ENCODE measurements at regions not wholly inside any gene's neighbourhood (a gene's known extent, or its start where the extent isn't known, plus 50 kb on each side); places are given as distances from the start of the nearest gene placed in this dataset.

DNA sequence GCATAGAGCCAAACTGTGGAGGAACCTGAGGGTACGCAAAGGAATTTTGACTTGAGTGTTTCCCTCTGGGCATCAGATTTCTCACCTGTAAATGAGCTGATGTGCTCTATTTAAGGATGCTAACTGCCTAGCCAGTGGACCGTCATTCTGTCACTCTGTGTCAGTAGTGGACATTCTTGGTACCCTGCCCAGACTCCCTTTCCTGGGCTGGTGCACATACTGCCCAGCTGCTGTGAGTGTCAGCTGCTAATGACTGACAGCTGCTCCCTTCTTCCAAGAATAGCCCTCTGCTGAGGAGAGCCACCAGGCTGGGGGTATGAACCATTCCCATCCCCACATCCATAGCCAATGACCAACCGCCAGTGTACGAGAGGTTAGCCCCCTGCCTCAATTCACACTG lies 193.1 kb upstream of the DAB1 start:
- no peak for TF ChIP-seq CTCF (IDR thresholded peaks at IDR 0.05; ENCODE audit: insufficient read depth, low read depth, low read length, missing control alignments)

GRCh38 chr1:57615956-57616355 lies 192.1 kb upstream of the DAB1 start:
- no peak overlapping the region for H3K4me3 ChIP-seq (ENCODE audit: low read depth, low read length)
- no peak for DNase-seq (ENCODE audit: low read depth)
- TF ChIP-seq CTCF (IDR thresholded peaks at IDR 0.05; ENCODE audit: insufficient read depth, low read depth, low read length, missing control alignments) = no peak

More for the DNA sequence above, 193.1 kb upstream of the DAB1 start:
- no peak for DNase-seq (ENCODE audit: low read depth)
- no peak overlapping the region for H3K4me3 ChIP-seq (ENCODE audit: low read depth, low read length)

- TF ChIP-seq CTCF (IDR thresholded peaks at IDR 0.05; ENCODE audit: insufficient read depth, low read depth, low read length, missing control alignments) = no peak
- no peak for DNase-seq (ENCODE audit: low read depth)
- no peak overlapping the region for H3K4me3 ChIP-seq (ENCODE audit: low read depth, low read length)
These were observed 189.0 kb upstream of the DAB1 start for GRCh38 chr1:57612833-57613232.

DNA sequence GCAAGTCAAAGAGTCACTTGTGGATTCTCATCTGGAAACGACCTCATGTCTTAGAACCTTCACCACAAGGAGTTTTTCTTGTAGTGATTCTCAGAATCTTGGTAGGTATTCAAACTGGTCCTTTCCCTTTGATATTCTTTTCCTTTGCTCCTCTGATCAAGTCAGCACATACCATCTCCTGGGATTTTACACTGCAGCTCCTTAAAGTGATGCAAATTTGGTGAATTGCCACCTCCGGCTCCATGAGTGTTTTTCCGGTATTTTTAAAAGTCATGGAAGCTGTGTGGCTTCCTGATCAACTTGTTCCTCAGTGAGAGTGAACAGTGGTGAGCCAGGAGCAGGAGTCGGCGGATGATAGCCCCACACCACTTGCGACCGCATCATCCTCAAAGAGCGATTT lies 182.1 kb upstream of the DAB1 start:
- no peak overlapping the region for H3K4me3 ChIP-seq (ENCODE audit: low read depth, low read length)
- no peak for DNase-seq (ENCODE audit: low read depth)
- no peak for TF ChIP-seq CTCF (IDR thresholded peaks at IDR 0.05; ENCODE audit: insufficient read depth, low read depth, low read length, missing control alignments)

GRCh38 chr1:57603696-57604095 lies 179.8 kb upstream of the DAB1 start:
- TF ChIP-seq CTCF (IDR thresholded peaks at IDR 0.05; ENCODE audit: insufficient read depth, low read depth, low read length, missing control alignments) = no peak
- DNase-seq (ENCODE audit: low read depth) = no peak
- H3K4me3 ChIP-seq (ENCODE audit: low read depth, low read length) = no peak overlapping the region

- no peak for TF ChIP-seq CTCF (IDR thresholded peaks at IDR 0.05; ENCODE audit: insufficient read depth, low read depth, low read length, missing control alignments)
- DNase-seq (ENCODE audit: low read depth) = no peak
- no peak overlapping the region for H3K4me3 ChIP-seq (ENCODE audit: low read depth, low read length)
These were observed 176.6 kb upstream of the DAB1 start for GRCh38 chr1:57600424-57600823.

DNA sequence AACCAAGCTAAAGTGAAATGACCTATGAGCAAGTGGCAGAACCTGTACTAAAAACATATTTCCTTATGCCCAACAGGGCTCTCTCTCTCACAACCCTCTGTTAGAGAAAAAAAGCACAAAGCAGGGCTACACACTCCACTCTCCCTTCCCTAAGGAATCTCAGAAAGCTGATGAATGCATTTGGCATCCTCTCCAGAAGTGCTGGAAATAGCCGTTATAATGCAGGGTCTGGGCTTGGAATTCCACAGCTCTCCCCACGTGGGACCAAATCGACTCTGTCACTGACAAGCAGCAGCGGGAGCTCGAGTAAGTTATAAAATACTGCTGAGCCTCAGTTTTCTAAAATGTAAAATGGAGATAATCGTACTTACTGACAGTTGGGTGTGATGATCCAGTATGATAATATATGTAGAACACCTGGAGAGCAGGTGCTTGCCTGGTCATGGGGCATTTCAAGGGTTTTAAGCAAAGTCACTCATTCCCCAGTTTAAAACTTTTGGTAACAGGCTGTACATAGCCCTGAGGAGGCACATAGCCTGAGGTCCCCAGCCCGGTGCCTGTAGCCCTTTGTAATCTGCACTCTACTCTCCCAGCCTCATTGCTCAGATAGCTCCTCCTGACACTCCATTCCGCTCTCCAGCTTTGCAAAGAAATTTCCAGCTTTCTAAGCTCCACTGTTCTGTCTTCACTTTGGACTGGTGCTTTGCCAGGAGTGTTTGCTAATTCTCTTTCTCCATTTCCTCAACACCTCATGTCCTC lies 175.6 kb upstream of the DAB1 start:
- no peak for DNase-seq (ENCODE audit: low read depth)
- no peak overlapping the region for H3K4me3 ChIP-seq (ENCODE audit: low read depth, low read length)
- no peak for TF ChIP-seq CTCF (IDR thresholded peaks at IDR 0.05; ENCODE audit: insufficient read depth, low read depth, low read length, missing control alignments)
